HepG2 (cell line): ENCODE measurements at regions not wholly inside any gene's neighbourhood (a gene's known extent, or its start where the extent isn't known, plus 50 kb on each side); places are given as distances from the start of the nearest gene placed in this dataset.

ENCODE experiments used
- ATAC-seq: fragments of 200-7000 bp; cut with Tn5 transposase; 3 replicates; pipeline ENCODE4 v1.9.1; 2020; ENCODE audit warnings: mild to moderate bottlenecking, moderate library complexity
- BruUV-seq: library from RNA; stranded (reverse); fragments of 400-500 nt; replicated peaks from 2 replicates; lab custom pipeline; 2021; lab: Mats Ljungman, UMichigan
- CTCF ChIA-PET: fragments of 300-600 bp; formaldehyde crosslinking; extraction: SDS; loops from one replicate; lab custom pipeline; 2021; ENCODE audit warnings: low total read pairs, inconsistent platforms, low intra/inter-chr PET ratio; lab: Yijun Ruan, JAX
- POLR2A ChIA-PET: fragments of 350-600 bp; sonication (Branson Sonifier 250); formaldehyde crosslinking; loops from one replicate; lab custom pipeline; 2020; ENCODE audit warnings: antibody characterized with exemption, inconsistent platforms; lab: Yijun Ruan, JAX
- DNase-seq: peaks from one replicate; pipeline ENCODE4 v3.0.0-alpha.2; 2015; ENCODE audit warnings: low spot score
- FAIRE-seq: peaks from 3 replicates; lab custom pipeline; 2011; peaks lifted over from hg19 to GRCh38; lab: Jason Lieb, UNC
- H2AFZ ChIP-seq: one replicate; pipeline ENCODE4 v1.6.1; 2011; ENCODE audit warnings: low read length, inconsistent platforms
- H3K27ac ChIP-seq: fragments of 300-600 bp; 3 replicates; pipeline ENCODE4 v1.8.0; 2011; ENCODE audit warnings: mixed run types, mild to moderate bottlenecking, mixed read lengths, low read length, inconsistent platforms; ENCODE audit not compliant: insufficient read depth; ENCODE audit errors: extremely low read length
- H3K27me3 ChIP-seq, 2 experiments: fragments of 200-600 bp in 1 of 2; 2 replicates in 1 of 2; 3 replicates in 1 of 2; pipeline versions ENCODE4 v1.6.0 to v1.8.0; 2011; ENCODE audit warnings: low read length in 2 of 2, mild to moderate bottlenecking in 2 of 2, moderate library complexity in 2 of 2, inconsistent platforms in 1 of 2; ENCODE audit not compliant: insufficient read depth in 2 of 2, control insufficient read depth in 1 of 2
- H3K36me3 ChIP-seq, 2 experiments: fragments of 200-600 bp in 1 of 2; replicated peaks in 1 of 2; 2 replicates in 1 of 2; 3 replicates in 1 of 2; pipeline versions ENCODE4 v1.5.1 to v1.8.0; 2011; ENCODE audit warnings: low read length in 2 of 2, inconsistent platforms in 1 of 2; ENCODE audit not compliant: insufficient read depth in 2 of 2, control insufficient read depth in 1 of 2
- H3K4me1 ChIP-seq: 2 replicates; pipeline ENCODE4 v1.5.1; 2012; ENCODE audit warnings: low read length, inconsistent platforms; ENCODE audit not compliant: insufficient read depth
- H3K4me2 ChIP-seq: 2 replicates; pipeline ENCODE4 v1.6.0; 2011; ENCODE audit warnings: low read depth, low read length, inconsistent platforms
- H3K4me3 ChIP-seq, 3 experiments: fragments of 200-600 bp in 1 of 3; sonication (generic), shearing (Covaris generic) in 1 of 3; replicated peaks in 1 of 3; 2 replicates each; pipeline ENCODE4 v1.5.1; 2011 to 2016; ENCODE audit warnings: low read length in 3 of 3, inconsistent platforms in 2 of 3, low read depth in 2 of 3, mild to moderate bottlenecking in 2 of 3, control low read depth in 1 of 3, mixed read lengths in 1 of 3; ENCODE audit not compliant: insufficient read depth in 1 of 3
- H3K79me2 ChIP-seq: one replicate; pipeline ENCODE4 v1.6.1; 2011; ENCODE audit warnings: low read length, inconsistent platforms; ENCODE audit not compliant: insufficient read depth
- H3K9ac ChIP-seq: 2 replicates; pipeline ENCODE4 v1.6.0; 2011; ENCODE audit warnings: mild to moderate bottlenecking, low read depth, low read length, inconsistent platforms; ENCODE audit not compliant: insufficient read depth
- H3K9me3 ChIP-seq: 2 replicates; pipeline ENCODE4 v1.5.1; 2012; ENCODE audit warnings: mild to moderate bottlenecking, low read length
- H4K20me1 ChIP-seq: 2 replicates; pipeline ENCODE4 v1.6.0; 2011; ENCODE audit warnings: inconsistent platforms, mild to moderate bottlenecking, low read length, moderate library complexity; ENCODE audit not compliant: insufficient read depth
- IKZF5 ChIP-seq: IDR thresholded peaks from 2 replicates; pipeline ENCODE4 v1.6.1; 2018; ENCODE audit warnings: missing genetic modification reagents, mild to moderate bottlenecking, missing compliant biosample characterization
- MLXIP ChIP-seq: sonication (generic); formaldehyde crosslinking; IDR thresholded peaks from 2 replicates; pipeline ENCODE4 v1.9.0; 2021; ENCODE audit warnings: missing genetic modification reagents, borderline replicate concordance
- NFE2 ChIP-seq: sonication (generic); formaldehyde crosslinking; IDR thresholded peaks from 2 replicates; pipeline ENCODE4 v1.4.0; 2020; ENCODE audit warnings: missing genetic modification reagents
- NFIC ChIP-seq: IDR thresholded peaks from 2 replicates; pipeline ENCODE4 v1.6.1; 2012; ENCODE audit warnings: mild to moderate bottlenecking, low read length, inconsistent platforms
- NR2F2 ChIP-seq: IDR thresholded peaks from 2 replicates; pipeline ENCODE4 v1.6.1; 2012; ENCODE audit warnings: low read depth, inconsistent platforms, borderline replicate concordance
- PRDM4 ChIP-seq: sonication (generic); formaldehyde crosslinking; IDR thresholded peaks from 2 replicates; pipeline ENCODE4 v1.9.0; 2021; ENCODE audit warnings: missing genetic modification reagents, borderline replicate concordance
- SNAPC4 ChIP-seq: sonication (generic); formaldehyde crosslinking; IDR thresholded peaks from 2 replicates; pipeline ENCODE4 v1.4.0; 2020; ENCODE audit warnings: mild to moderate bottlenecking, missing genetic modification reagents
- ZBTB20 ChIP-seq: sonication (generic); formaldehyde crosslinking; IDR thresholded peaks from 2 replicates; pipeline ENCODE4 v1.8.1; 2023; ENCODE audit warnings: missing genetic modification reagents, low read depth, mild to moderate bottlenecking, borderline replicate concordance
- ZNF138 ChIP-seq: sonication (generic); formaldehyde crosslinking; IDR thresholded peaks from 2 replicates; pipeline ENCODE4 v1.5.0; 2020; ENCODE audit warnings: mild to moderate bottlenecking, low read depth, missing genetic modification reagents
- WGBS: methylation state at CpG from one replicate; pipeline ENCODE4 v1.1.6; 2017; ENCODE audit warnings: low lambda C conversion rate; 5-methylcytosine and 5-hydroxymethylcytosine counted together
- in situ Hi-C: cut with HindIII; loops from 2 replicates; pipeline ENCODE4 v1.10.0; 2017; ENCODE audit warnings: low pct_unique_long_range_greater_than_20kb; ENCODE audit not compliant: extremely low pct_ligation_motif_present
- intact Hi-C: fragments of 100-400 bp; cut with micrococcal nuclease; formaldehyde crosslinking; loops from one replicate; pipeline ENCODE4 v1.10.0; 2022; ENCODE audit not compliant: unreplicated experiment

GRCh38 chr12:84726780-84727179, 185.8 kb downstream of the SLC6A15 start (continued):
- TF ChIP-seq SNAPC4 (CRISPR knock-in tag): no peak

- ChIA-PET CTCF (no interaction called here), POLR2A (no interaction called here)
- H2AFZ ChIP-seq: no peak overlapping the region
- no peaks in the 10 kb centered on the region for H3K9me3 ChIP-seq
- no peak overlapping the region for H3K4me2 ChIP-seq
- DNase-seq (no peak), FAIRE-seq (no peak), ATAC-seq (no peak)
- intact Hi-C loops: no loop called here
- no peaks in the 10 kb centered on the region; the same call in 1 of the 2 replicates for H4K20me1 ChIP-seq
- no peaks in the 10 kb centered on the region for H3K27me3 ChIP-seq
- 5% methylated on average over 2 of the region's 2 CpGs for WGBS
- no peaks in the 10 kb centered on the region for H3K79me2 ChIP-seq
- H3K4me1 ChIP-seq: peaks cover 11% of the 10 kb centered on the region; the same call in 1 of the 2 replicates
- no peak overlapping the region for H3K9ac ChIP-seq
- H3K36me3 ChIP-seq: no peaks in the 10 kb centered on the region
- in situ Hi-C loops: no loop called here
- no peak overlapping the region for H3K27ac ChIP-seq
- no TSS peak for BruUV-seq
- H3K4me3 ChIP-seq: no peak overlapping the region
- TF ChIP-seq ZBTB20 (CRISPR knock-in tag): no peak
- TF ChIP-seq NR2F2: no peak
- no peak for TF ChIP-seq MLXIP (CRISPR knock-in tag)
- TF ChIP-seq IKZF5: no peak
- TF ChIP-seq NFE2 (CRISPR knock-in tag): no peak
- no peak for TF ChIP-seq NFIC
- TF ChIP-seq ZNF138 (CRISPR knock-in tag): no peak
- TF ChIP-seq PRDM4 (CRISPR knock-in tag): no peak
Measured at GRCh38 chr12:84723988-84724387, 188.6 kb downstream of the SLC6A15 start.
